Heart right ventricle (tissue), 16 donors: ENCODE measurements at regions not wholly inside any gene's neighbourhood (a gene's known extent, or its start where the extent isn't known, plus 50 kb on each side); places are given as distances from the start of the nearest gene placed in this dataset.
"Not testable (repeated sequence)": the region's sequence is repeated elsewhere in the genome, so short reads cannot be mapped to it uniquely, and the experiment has no call there.

Experiments
- ATAC-seq, 8 donors: fragments of 200-7000 bp; cut with Tn5 transposase; one replicate each; pipeline ENCODE4 v1.9.1; 2020; ENCODE audit warnings: mild to moderate bottlenecking in 8 of 8, moderate library complexity in 8 of 8, moderate number of reproducible peaks in 1 of 8
- DNase-seq, 2 donors: peaks; one replicate each; pipeline ENCODE4 v3.0.0-alpha.2; 2020
- H3K27ac ChIP-seq, 10 donors: fragments of 200-600 bp; sonication (generic) in 2 of 10; one replicate each; pipeline versions ENCODE4 v1.5.0 to v1.8.0; 2020 to 2022; ENCODE audit warnings: mild to moderate bottlenecking in 3 of 10
- H3K27me3 ChIP-seq, 7 donors: fragments of 200-600 bp; one replicate each; pipeline ENCODE4 v1.8.0; 2021 to 2022; ENCODE audit warnings: mild to moderate bottlenecking in 2 of 7
- H3K36me3 ChIP-seq, 9 donors: fragments of 200-600 bp; sonication (generic) in 1 of 9; one replicate each; pipeline versions ENCODE4 v1.5.0 to v1.8.0; 2020 to 2022; ENCODE audit warnings: mild to moderate bottlenecking in 2 of 9
- H3K4me1 ChIP-seq, 9 donors: fragments of 200-600 bp; sonication (generic) in 1 of 9; one replicate each; pipeline versions ENCODE4 v1.5.0 to v1.8.0; 2020 to 2022; ENCODE audit warnings: mild to moderate bottlenecking in 4 of 9
- H3K4me3 ChIP-seq, 10 donors: fragments of 200-600 bp; sonication (generic) in 2 of 10; one replicate each; pipeline versions ENCODE4 v1.5.0 to v1.8.0; 2020 to 2022; ENCODE audit warnings: mild to moderate bottlenecking in 7 of 10, moderate library complexity in 2 of 10
- H3K9me3 ChIP-seq, 11 donors: fragments of 200-600 bp in 10 of 11; sonication (generic) in 2 of 11; one replicate each; pipeline versions ENCODE4 v1.5.0 to v1.8.0; 2013 to 2022; ENCODE audit warnings: mild to moderate bottlenecking in 2 of 11, control low read depth in 1 of 11, moderate library complexity in 1 of 11
- CTCF ChIP-seq, 9 donors: fragments of 200-600 bp; sonication (generic) in 2 of 9; IDR thresholded peaks; one replicate each; pipeline versions ENCODE4 v1.5.0 to v1.8.0; 2021 to 2022; ENCODE audit warnings: antibody characterized with exemption in 9 of 9, mild to moderate bottlenecking in 5 of 9, moderate library complexity in 1 of 9
- WGBS, 2 donors: extraction: QIAGEN DNeasy Blood & Tissue Kit; methylation state at CpG; one replicate each; pipeline ENCODE4 v1.1.7; 2013; ENCODE audit warnings: inconsistent platforms in 1 of 2; 5-methylcytosine and 5-hydroxymethylcytosine counted together
- intact Hi-C, 10 donors: fragments of 100-400 bp; cut with DNase I; formaldehyde crosslinking; loops; one replicate each; pipeline versions ENCODE4 v1.11.1 to v1.14.2; 2022
- donor health status: Arrhythmogenic right ventricular cardiomyopathy.
- donor health status: ischemic (EF 13 %, LVEDD 7.1; RV severe dilation, severe dysfunction).
- donor health status: healthy with polysubstance abuse.
- donor health status: DM: no; HTN: yes; CAD: no.
- donor health status: DM: no; HTN: no; CAD: no.
- donor health status: ischemic (EF 25% LVEDD 6.9; RV normal size, moderate dysfunction).
- donor health status: ischemic (EF 25% LVEDD 5.7; RV mildly dilated, moderate dysfunction).
- donor health status: healthy.
- donor health status: DM: yes; HTN: yes; CAD: no.
- donor health status: Ischemic cardiomyopathy.
- donor health status: ischemic (EF 35%, LVEDD 5.7; RV mildly dilated, moderate dysfunction).
- donor health status: nonischemic (EF 11% LVEDD 7.7; RV severe dilation, severe dysfunction).
- donor health status: DM: yes; HTN: yes; CAD: no.
- donor health status: PGD.
- donor health status: ischemic (EF 29% LVEDD 5.4; RV normal size, mild dysfunction).
- donor health status: nonischemic (EF 23%, LVEDD 6.1; RV moderate dilation, normal function).

- Histone ChIP-seq H3K9me3 (no peaks in the 10 kb centered on the region), H3K27ac (no peak overlapping the region), H3K27me3 (no peaks in the 10 kb centered on the region), H3K36me3 (no peaks in the 10 kb centered on the region), H3K4me3 (no peak overlapping the region), H3K4me1 (no peaks in the 10 kb centered on the region)
- ATAC-seq (no peak), DNase-seq (no peak)
- WGBS, 2 donors, result 84 to 85% methylated on average over 2 of the region's 2 CpGs
- intact Hi-C loops, result no loop called here
- TF ChIP-seq CTCF (IDR thresholded peaks at IDR 0.05), result no peak
Measured at GRCh38 chr6:114650891-114651290, 308.1 kb upstream of the HS3ST5 start.

DNA sequence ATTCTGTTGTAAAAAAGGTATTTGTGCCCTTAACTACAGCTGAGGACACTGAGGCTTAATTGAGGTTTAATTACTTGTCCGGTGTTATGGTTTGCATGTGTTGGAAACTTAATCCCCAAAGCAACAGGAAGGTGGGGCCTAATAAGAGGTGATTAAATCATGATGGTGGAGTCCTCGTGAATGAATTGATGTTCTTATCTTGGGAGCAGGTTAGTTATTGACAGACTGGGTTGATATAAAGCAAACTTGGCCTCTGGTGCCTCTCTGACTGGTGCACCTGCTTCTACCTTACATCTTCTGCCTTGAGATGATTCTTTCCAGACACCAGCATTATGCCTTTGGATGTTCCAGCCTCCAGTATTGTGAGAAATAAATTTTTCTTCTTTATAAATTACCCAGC lies 306.5 kb upstream of the HS3ST5 start:
- intact Hi-C loops, result no loop called here
- H3K27ac ChIP-seq, result no peak overlapping the region
- H3K36me3 ChIP-seq, result no peaks in the 10 kb centered on the region
- DNase-seq (no peak), ATAC-seq (no peak)
- H3K9me3 ChIP-seq, result peaks cover 0 to 6% (median 0%) of the 10 kb centered on the region in 11 donors
- no peak overlapping the region for H3K4me3 ChIP-seq
- TF ChIP-seq CTCF (IDR thresholded peaks at IDR 0.05), result no peak
- no peaks in the 10 kb centered on the region for H3K27me3 ChIP-seq
- WGBS, 2 donors, result 64 to 76% methylated on average over 2 of the region's 2 CpGs
- H3K4me1 ChIP-seq, result no peaks in the 10 kb centered on the region

- H3K36me3 ChIP-seq, result no peaks in the 10 kb centered on the region
- H3K4me1 ChIP-seq, result no peaks in the 10 kb centered on the region
- no peaks in the 10 kb centered on the region for H3K27me3 ChIP-seq
- H3K9me3 ChIP-seq, result peaks cover 0 to 6% (median 0%) of the 10 kb centered on the region in 11 donors
- no peak for DNase-seq
- no peak overlapping the region for H3K4me3 ChIP-seq
- no peak for TF ChIP-seq CTCF (IDR thresholded peaks at IDR 0.05)
- no peak overlapping the region for H3K27ac ChIP-seq
- intact Hi-C loops, result no loop called here
- no peak for ATAC-seq
- WGBS, 2 donors, result 65 to 83% methylated on average over 2 of the region's 2 CpGs
Measured at GRCh38 chr6:114648847-114649246, 306.0 kb upstream of the HS3ST5 start.

DNA sequence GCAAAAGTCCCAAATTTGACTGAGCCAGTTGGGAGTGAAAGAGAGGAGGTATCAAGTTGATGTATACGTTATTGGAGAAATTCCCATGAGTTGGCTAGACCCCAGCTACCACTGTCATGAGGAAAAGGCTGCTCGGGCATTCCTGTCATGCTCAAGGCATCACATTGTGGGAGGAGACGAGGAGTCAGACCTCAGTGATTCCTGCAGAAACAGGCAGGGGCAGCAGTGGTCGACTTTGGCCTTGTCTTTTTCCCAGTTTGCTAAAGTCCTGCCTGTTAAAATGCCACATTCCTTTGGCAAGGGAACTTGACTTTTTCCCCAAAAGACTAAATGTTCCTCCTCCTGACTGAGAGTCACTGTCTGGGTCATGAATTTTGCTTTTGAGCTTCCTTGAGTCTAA lies 295.5 kb upstream of the HS3ST5 start:
- no peak overlapping the region for H3K27ac ChIP-seq
- no peaks in the 10 kb centered on the region for H3K4me1 ChIP-seq
- no peaks in the 10 kb centered on the region for H3K27me3 ChIP-seq
- no peak overlapping the region for H3K4me3 ChIP-seq
- intact Hi-C loops, result no loop called here
- no peak for ATAC-seq
- 28 to 31% methylated on average over 4 of the region's 4 CpGs for WGBS, 2 donors
- no peak for TF ChIP-seq CTCF (IDR thresholded peaks at IDR 0.05)
- DNase-seq, result no peak
- no peaks in the 10 kb centered on the region for H3K36me3 ChIP-seq
- peaks cover 0 to 10% (median 0%) of the 10 kb centered on the region in 11 donors for H3K9me3 ChIP-seq

- ATAC-seq (no peak), DNase-seq (no peak)
- no peaks in the 10 kb centered on the region for H3K27me3 ChIP-seq
- no peaks in the 10 kb centered on the region for H3K4me1 ChIP-seq
- H3K36me3 ChIP-seq, result no peaks in the 10 kb centered on the region
- H3K27ac ChIP-seq, result no peak overlapping the region
- no peak overlapping the region for H3K4me3 ChIP-seq
- intact Hi-C loops, result no loop called here
- peaks cover 0 to 10% (median 0%) of the 10 kb centered on the region in 11 donors for H3K9me3 ChIP-seq
- no peak for TF ChIP-seq CTCF (IDR thresholded peaks at IDR 0.05)
Measured at GRCh38 chr6:114634016-114634415, 291.2 kb upstream of the HS3ST5 start.

DNA sequence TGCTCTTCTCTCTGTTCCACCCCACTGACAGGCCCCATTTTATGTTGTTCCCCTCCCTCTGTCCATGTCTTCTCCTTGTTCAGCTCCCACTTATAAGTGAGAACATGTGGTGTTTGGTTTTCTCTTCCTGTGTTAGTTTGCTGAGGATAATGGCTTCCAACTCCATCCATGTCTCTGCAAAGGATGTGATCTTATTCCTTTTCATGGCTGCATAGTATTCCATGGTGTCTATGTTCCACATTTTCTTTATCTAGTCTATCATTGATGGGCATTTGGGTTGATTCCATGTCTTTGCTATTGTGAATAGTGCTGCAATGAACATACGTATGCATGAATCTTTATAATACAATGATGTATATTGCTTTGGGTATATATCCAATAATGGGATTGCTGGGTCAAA lies 283.4 kb upstream of the HS3ST5 start:
- H3K4me3 ChIP-seq, H3K36me3 ChIP-seq, DNase-seq, intact Hi-C loops, H3K27me3 ChIP-seq, H3K4me1 ChIP-seq, ATAC-seq, H3K9me3 ChIP-seq, H3K27ac ChIP-seq: not testable (repeated sequence)
- WGBS, 2 donors, result 97 to 100% methylated on average over 1 of the region's 1 CpG
